MCF 10A (cell line): ENCODE measurements at regions not wholly inside any gene's neighbourhood (a gene's known extent, or its start where the extent isn't known, plus 50 kb on each side); places are given as distances from the start of the nearest gene placed in this dataset.

ENCODE experiments used
- BruUV-seq: library from RNA; stranded (reverse); fragments of 400-500 nt; replicated peaks from 2 replicates; lab custom pipeline; 2021; lab: Mats Ljungman, UMichigan
- CTCF ChIA-PET: fragments of 300-600 bp; sonication (Branson Sonifier 250); formaldehyde crosslinking; extraction: SDS; loops from one replicate; lab custom pipeline; 2021; ENCODE audit warnings: antibody characterized with exemption, inconsistent platforms; lab: Yijun Ruan, JAX
- POLR2A ChIA-PET: fragments of 300-600, 350-650 bp; sonication (Branson Sonifier 250); formaldehyde crosslinking; extraction: SDS; loops from one replicate; lab custom pipeline; 2020; ENCODE audit warnings: antibody characterized with exemption, inconsistent platforms; lab: Yijun Ruan, JAX
- DNase-seq: peaks from one replicate; pipeline ENCODE4 v3.0.0-alpha.2; 2018; ENCODE audit not compliant: unreplicated experiment
- H3K27ac Mint-ChIP-seq: one replicate; pipeline ENCODE4 v1.8.0; 2022; ENCODE audit warnings: mild to moderate bottlenecking, low read depth, mixed read lengths; ENCODE audit not compliant: unreplicated experiment
- H3K27me3 Mint-ChIP-seq: one replicate; pipeline ENCODE4 v1.8.0; 2022; ENCODE audit warnings: mixed read lengths; ENCODE audit not compliant: insufficient read depth, unreplicated experiment
- H3K36me3 Mint-ChIP-seq: one replicate; pipeline ENCODE4 v1.8.0; 2022; ENCODE audit warnings: mild to moderate bottlenecking, moderate library complexity, mixed read lengths; ENCODE audit not compliant: insufficient read depth, unreplicated experiment
- H3K4me1 Mint-ChIP-seq: one replicate; pipeline ENCODE4 v1.8.0; 2022; ENCODE audit warnings: mixed read lengths; ENCODE audit not compliant: insufficient read depth, unreplicated experiment
- H3K4me3 Mint-ChIP-seq: one replicate; pipeline ENCODE4 v1.8.0; 2022; ENCODE audit warnings: mild to moderate bottlenecking, moderate library complexity, mixed read lengths; ENCODE audit not compliant: unreplicated experiment
- H3K9me3 Mint-ChIP-seq: one replicate; pipeline ENCODE4 v1.8.0; 2022; ENCODE audit warnings: mixed read lengths; ENCODE audit not compliant: unreplicated experiment
- intact Hi-C: fragments of 100-400 bp; cut with micrococcal nuclease; formaldehyde crosslinking; loops from 2 replicates; pipeline ENCODE4 v1.14.1; 2022
- TF ChIP-seq, protein P1 (sequence below): fragments of 200-600 bp; IDR thresholded peaks from one replicate; pipeline ENCODE4 v1.8.0; 2022; ENCODE audit warnings: antibody characterized with exemption, mild to moderate bottlenecking; ENCODE audit not compliant: unreplicated experiment

DNA sequence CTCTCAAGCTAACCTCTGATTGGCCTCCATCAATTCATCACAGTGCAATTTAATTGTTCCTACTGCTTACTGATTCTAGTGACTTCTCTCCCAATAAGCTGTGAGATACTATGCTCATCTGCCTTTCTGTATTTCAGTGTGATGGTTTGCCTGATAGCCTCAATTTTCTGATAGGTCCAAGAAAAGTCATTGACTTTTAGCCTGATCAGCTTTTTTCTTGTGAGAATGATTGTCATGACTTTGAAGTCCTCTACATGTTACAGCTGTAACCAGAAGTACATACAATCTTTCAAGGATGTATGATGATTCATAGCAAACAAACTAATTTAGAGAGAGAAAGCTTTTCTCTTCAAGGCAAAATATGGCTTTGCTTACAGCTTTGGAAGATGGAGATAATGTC is 463.8 kb upstream of the CNTN3 start:
- no peaks in the 10 kb centered on the region for H3K4me1 Mint-ChIP-seq
- no peaks in the 10 kb centered on the region for H3K27me3 Mint-ChIP-seq
- peaks cover 18% of the 10 kb centered on the region for H3K9me3 Mint-ChIP-seq
- no peaks in the 10 kb centered on the region for H3K36me3 Mint-ChIP-seq
- intact Hi-C loops = no loop called here
- no TSS peak for BruUV-seq
- DNase-seq = no peak
- POLR2A ChIA-PET = no interaction called here
- TF ChIP-seq, protein P1, sequence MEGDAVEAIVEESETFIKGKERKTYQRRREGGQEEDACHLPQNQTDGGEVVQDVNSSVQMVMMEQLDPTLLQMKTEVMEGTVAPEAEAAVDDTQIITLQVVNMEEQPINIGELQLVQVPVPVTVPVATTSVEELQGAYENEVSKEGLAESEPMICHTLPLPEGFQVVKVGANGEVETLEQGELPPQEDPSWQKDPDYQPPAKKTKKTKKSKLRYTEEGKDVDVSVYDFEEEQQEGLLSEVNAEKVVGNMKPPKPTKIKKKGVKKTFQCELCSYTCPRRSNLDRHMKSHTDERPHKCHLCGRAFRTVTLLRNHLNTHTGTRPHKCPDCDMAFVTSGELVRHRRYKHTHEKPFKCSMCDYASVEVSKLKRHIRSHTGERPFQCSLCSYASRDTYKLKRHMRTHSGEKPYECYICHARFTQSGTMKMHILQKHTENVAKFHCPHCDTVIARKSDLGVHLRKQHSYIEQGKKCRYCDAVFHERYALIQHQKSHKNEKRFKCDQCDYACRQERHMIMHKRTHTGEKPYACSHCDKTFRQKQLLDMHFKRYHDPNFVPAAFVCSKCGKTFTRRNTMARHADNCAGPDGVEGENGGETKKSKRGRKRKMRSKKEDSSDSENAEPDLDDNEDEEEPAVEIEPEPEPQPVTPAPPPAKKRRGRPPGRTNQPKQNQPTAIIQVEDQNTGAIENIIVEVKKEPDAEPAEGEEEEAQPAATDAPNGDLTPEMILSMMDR = no peak
- H3K4me3 Mint-ChIP-seq = no peak overlapping the region
- H3K27ac Mint-ChIP-seq = no peak overlapping the region
- CTCF ChIA-PET = no interaction called here

DNA sequence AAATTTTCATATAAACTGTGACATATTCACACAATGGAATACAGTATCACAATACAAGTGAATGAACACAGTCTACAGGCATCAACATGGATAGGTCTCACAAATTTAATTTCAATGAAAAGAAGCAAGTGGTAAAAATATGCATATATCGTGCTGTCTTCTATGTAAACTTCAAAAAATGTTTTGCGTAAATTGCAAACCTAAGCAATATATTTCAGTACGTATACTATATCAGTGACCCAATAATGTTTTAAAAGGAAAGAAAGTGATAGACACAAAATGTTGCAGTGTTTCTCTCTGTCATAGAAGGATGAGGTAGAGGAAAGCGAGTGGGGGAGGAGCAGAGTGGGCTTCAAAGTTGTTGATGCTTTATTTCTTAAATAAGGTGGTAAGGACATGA is 468.4 kb upstream of the CNTN3 start:
- no peak for DNase-seq
- ChIA-PET POLR2A (no interaction called here), CTCF (no interaction called here)
- H3K27me3 Mint-ChIP-seq = no peaks in the 10 kb centered on the region
- TF ChIP-seq, protein P1 = no peak
- no TSS peak for BruUV-seq
- H3K4me3 Mint-ChIP-seq = no peak overlapping the region
- intact Hi-C loops = no loop called here
- no peaks in the 10 kb centered on the region for H3K4me1 Mint-ChIP-seq
- no peak overlapping the region for H3K27ac Mint-ChIP-seq
- H3K9me3 Mint-ChIP-seq = peaks cover 26% of the 10 kb centered on the region
- no peaks in the 10 kb centered on the region for H3K36me3 Mint-ChIP-seq

DNA sequence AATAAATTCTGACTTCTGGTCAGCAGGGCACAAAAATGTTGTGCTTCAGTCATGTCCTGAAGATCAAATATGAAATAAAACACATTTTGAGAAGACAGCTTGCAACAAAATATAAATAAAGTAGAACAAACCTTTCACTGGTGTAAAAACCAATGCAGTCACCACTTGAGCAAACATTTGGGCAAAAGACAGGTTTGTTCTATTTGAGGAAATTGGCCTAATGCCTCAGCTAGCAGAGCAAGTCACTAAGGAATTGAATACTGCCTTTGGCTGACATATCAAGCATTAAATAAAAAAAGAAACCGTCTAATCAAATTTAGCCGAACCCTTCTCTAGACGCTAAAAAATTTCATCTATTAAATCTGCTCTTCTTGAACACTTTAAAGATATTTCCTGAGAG is 475.4 kb upstream of the CNTN3 start:
- BruUV-seq = no TSS peak
- no peaks in the 10 kb centered on the region for H3K27me3 Mint-ChIP-seq

DNA sequence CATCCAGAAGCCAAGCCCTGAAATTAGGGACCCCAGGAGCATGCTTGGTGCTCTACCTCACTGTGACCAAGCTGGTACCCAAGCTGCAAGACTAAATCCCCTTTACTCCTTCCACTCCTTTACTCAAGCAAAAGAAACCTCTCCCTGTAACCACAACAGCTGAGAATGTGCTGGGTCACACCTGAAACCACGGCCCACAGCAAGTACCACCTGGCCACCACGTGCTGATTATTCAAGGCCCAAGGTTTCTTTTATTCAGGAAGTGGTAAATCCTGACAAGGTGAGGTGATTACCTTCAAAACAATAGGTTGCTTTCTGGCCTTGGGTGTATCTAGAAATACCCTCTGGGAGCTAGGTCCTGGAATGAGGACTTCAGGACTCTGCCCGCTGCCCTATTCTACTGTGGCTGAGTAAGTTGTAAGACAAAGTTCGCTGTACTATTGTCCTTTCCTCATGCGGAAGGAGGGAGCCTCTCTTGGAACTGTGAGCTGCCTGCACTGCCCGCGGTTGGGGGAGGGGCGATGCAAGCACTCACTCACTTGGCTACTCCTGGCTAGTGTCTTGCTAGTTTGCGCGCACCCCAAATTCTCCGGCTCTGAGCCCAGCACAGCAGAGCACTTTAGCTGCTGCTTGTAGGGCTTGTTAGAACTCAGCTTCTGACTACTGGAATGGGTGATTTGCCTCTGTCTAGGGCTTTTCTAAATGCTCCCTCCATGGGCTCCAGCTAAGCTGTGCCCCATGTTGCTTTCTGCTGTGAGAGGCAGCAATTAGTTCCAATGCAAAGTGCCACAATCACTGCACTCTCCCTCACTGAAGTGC is 487.1 kb upstream of the CNTN3 start:
- no peaks in the 10 kb centered on the region for H3K36me3 Mint-ChIP-seq
- no peak overlapping the region for H3K4me3 Mint-ChIP-seq
- no peaks in the 10 kb centered on the region for H3K4me1 Mint-ChIP-seq
- TF ChIP-seq, protein P1 = no peak
- H3K27ac Mint-ChIP-seq = no peak overlapping the region
- DNase-seq = no peak
- CTCF ChIA-PET = interaction anchor here (0.7 kb wide), 1 partner anchor 114 kb away, joined by 3 read pairs; no protein-coding TSS in a partner anchor
- H3K9me3 Mint-ChIP-seq = peaks cover 26% of the 10 kb centered on the region
- intact Hi-C loops = no loop called here
- POLR2A ChIA-PET = no interaction called here
- no TSS peak for BruUV-seq
- H3K27me3 Mint-ChIP-seq = no peaks in the 10 kb centered on the region

More for the DNA sequence above, 475.4 kb upstream of the CNTN3 start:
- TF ChIP-seq, protein P1 = no peak
- Mint-ChIP-seq H3K27ac (no peak overlapping the region), H3K36me3 (no peaks in the 10 kb centered on the region), H3K4me3 (no peak overlapping the region), H3K9me3 (peaks cover 8% of the 10 kb centered on the region), H3K4me1 (no peaks in the 10 kb centered on the region)
- DNase-seq = no peak
- CTCF ChIA-PET = no interaction called here
- POLR2A ChIA-PET = no interaction called here
- intact Hi-C loops = no loop called here
